ENCODE measurements at regions not wholly inside any gene's neighbourhood (a gene's known extent, or its start where the extent isn't known, plus 50 kb on each side); places are given as distances from the start of the nearest gene placed in this dataset.

DNA sequence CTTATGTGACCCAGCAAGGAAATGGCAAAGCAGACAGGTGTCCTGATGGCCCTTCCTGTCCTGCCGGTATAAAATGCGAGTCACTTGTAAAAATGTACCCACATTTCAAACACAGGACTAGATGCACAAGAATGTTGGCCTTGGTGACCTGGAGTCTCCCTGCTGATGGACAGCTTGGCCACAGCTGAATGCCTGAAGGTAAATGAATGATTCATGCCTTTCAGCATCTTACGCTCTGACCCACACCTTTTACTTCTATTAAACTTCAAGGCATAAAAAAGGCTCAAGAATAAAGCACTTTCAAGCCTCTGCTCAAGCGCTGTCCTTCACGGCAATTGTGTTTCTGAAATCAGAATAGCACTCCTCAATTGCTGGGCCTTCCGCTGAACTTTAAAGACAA lies 228.0 kb upstream of the SLCO3A1 start (continued):
- TF ChIP-seq, protein P1, sequence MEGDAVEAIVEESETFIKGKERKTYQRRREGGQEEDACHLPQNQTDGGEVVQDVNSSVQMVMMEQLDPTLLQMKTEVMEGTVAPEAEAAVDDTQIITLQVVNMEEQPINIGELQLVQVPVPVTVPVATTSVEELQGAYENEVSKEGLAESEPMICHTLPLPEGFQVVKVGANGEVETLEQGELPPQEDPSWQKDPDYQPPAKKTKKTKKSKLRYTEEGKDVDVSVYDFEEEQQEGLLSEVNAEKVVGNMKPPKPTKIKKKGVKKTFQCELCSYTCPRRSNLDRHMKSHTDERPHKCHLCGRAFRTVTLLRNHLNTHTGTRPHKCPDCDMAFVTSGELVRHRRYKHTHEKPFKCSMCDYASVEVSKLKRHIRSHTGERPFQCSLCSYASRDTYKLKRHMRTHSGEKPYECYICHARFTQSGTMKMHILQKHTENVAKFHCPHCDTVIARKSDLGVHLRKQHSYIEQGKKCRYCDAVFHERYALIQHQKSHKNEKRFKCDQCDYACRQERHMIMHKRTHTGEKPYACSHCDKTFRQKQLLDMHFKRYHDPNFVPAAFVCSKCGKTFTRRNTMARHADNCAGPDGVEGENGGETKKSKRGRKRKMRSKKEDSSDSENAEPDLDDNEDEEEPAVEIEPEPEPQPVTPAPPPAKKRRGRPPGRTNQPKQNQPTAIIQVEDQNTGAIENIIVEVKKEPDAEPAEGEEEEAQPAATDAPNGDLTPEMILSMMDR (IDR thresholded peaks at IDR 0.05 in 2 of 3, conservative IDR thresholded peaks at IDR 0.05 in 1 of 3; ENCODE audit: insufficient read depth in 2 of 3, low read depth in 1 of 3, low read length in 3 of 3) = no peak
- TF ChIP-seq SIN3B (IDR thresholded peaks at IDR 0.05; ENCODE audit: low read depth) = no peak

DNA sequence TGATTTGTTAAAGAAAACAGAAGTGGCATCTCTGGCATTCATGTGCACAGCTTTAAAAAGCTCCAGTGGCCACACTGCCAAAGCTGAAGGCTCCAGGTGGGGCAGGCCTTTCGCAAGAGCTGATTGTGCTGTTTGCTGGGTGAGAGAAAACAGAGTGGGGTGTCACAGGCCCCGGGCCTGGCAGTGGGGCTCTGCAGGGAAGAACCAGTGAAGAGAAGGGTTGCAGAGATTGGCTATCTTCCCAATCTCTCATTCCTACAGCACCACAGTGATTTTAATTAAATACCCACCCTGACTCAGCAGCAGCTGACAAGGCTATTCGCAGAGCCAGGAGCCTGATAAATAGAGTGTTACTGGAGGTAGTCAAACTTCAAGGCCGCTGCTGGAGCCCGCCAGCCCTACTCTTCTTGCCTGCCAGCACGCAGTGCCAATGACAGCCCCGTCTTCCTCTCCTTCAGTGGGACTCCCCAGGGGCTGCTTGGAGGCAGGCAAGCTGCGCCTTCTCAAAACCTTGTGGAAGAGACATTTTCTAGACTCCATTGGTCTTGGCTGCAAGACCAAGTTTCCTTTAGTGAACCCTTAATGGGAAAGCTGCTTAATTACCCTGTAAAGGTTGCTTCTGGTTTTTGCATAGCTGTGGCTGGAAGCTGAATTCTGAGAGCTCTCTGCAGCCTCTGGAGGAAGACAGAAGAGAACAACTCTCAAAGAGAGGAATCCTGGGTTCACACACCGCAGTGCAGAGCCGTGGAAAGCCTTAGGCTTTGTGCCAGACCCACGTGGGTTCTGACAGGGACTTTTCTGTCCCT lies 225.8 kb upstream of the SLCO3A1 start:
- no peak for DNase-seq (ENCODE audit: extremely low read depth in 1 of 4, low spot score in 3 of 4)
- TF ChIP-seq BACH1 (tag; IDR thresholded peaks at IDR 0.05) (no peak), POLR3A (IDR thresholded peaks at IDR 0.05; ENCODE audit: borderline replicate concordance, extremely low read depth, insufficient read depth, insufficient read length) (no peak), ZNF212 (CRISPR knock-in tag; IDR thresholded peaks at IDR 0.05) (no peak), RBM17 (IDR thresholded peaks at IDR 0.05; ENCODE audit: borderline replicate concordance, low read depth, low read length) (no peak)
- TF ChIP-seq, protein P2, sequence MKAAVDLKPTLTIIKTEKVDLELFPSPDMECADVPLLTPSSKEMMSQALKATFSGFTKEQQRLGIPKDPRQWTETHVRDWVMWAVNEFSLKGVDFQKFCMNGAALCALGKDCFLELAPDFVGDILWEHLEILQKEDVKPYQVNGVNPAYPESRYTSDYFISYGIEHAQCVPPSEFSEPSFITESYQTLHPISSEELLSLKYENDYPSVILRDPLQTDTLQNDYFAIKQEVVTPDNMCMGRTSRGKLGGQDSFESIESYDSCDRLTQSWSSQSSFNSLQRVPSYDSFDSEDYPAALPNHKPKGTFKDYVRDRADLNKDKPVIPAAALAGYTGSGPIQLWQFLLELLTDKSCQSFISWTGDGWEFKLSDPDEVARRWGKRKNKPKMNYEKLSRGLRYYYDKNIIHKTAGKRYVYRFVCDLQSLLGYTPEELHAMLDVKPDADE (conservative IDR thresholded peaks at IDR 0.05; ENCODE audit: control insufficient read depth, low read depth, low read length) = no peak
- TF ChIP-seq, protein P3, sequence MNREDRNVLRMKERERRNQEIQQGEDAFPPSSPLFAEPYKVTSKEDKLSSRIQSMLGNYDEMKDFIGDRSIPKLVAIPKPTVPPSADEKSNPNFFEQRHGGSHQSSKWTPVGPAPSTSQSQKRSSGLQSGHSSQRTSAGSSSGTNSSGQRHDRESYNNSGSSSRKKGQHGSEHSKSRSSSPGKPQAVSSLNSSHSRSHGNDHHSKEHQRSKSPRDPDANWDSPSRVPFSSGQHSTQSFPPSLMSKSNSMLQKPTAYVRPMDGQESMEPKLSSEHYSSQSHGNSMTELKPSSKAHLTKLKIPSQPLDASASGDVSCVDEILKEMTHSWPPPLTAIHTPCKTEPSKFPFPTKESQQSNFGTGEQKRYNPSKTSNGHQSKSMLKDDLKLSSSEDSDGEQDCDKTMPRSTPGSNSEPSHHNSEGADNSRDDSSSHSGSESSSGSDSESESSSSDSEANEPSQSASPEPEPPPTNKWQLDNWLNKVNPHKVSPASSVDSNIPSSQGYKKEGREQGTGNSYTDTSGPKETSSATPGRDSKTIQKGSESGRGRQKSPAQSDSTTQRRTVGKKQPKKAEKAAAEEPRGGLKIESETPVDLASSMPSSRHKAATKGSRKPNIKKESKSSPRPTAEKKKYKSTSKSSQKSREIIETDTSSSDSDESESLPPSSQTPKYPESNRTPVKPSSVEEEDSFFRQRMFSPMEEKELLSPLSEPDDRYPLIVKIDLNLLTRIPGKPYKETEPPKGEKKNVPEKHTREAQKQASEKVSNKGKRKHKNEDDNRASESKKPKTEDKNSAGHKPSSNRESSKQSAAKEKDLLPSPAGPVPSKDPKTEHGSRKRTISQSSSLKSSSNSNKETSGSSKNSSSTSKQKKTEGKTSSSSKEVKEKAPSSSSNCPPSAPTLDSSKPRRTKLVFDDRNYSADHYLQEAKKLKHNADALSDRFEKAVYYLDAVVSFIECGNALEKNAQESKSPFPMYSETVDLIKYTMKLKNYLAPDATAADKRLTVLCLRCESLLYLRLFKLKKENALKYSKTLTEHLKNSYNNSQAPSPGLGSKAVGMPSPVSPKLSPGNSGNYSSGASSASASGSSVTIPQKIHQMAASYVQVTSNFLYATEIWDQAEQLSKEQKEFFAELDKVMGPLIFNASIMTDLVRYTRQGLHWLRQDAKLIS (CRISPR knock-in tag; IDR thresholded peaks at IDR 0.05) = no peak

More for the DNA sequence above, 225.8 kb upstream of the SLCO3A1 start:
- BruUV-seq (replicated peaks) = no TSS peak
- H3K36me3 ChIP-seq (ENCODE audit: control insufficient read depth, insufficient read depth, low read length) = no peaks in the 10 kb centered on the region
- WGBS (ENCODE audit: insufficient coverage, low coverage, missing lambda C conversion rate) = 0% methylated on average over 11 of the region's 11 CpGs
- no peaks in the 10 kb centered on the region for H3K79me2 ChIP-seq (ENCODE audit: control insufficient read depth, insufficient read depth, low read length)
- FAIRE-seq = no peak
- H3K9ac ChIP-seq (ENCODE audit: insufficient read depth in 1 of 2, low read depth in 2 of 2, low read length in 2 of 2) = no peak overlapping the region
- H3K27ac ChIP-seq (ENCODE audit: extremely low read depth, low read depth, low read length) = no peak overlapping the region
- in situ Hi-C loops (cut with MboI) (no loop called here), intact Hi-C loops (cut with micrococcal nuclease) (no loop called here)
- H3K4me3 ChIP-seq = no peak overlapping the region
- H4K20me1 ChIP-seq (replicated peaks; ENCODE audit: control insufficient read depth, insufficient read depth, low read length) = no peaks in the 10 kb centered on the region
- no peak for ATAC-seq
- peaks cover 0 to 22% of the 10 kb centered on the region in 2 experiments; a peak in 3 of 5 replicates for H3K27me3 ChIP-seq (ENCODE audit: control insufficient read depth in 2 of 2, insufficient read depth in 2 of 2, low read length in 2 of 2)
- no peaks in the 10 kb centered on the region for H3K9me1 ChIP-seq (ENCODE audit: control insufficient read depth, insufficient read depth, low read length)
- ChIA-PET POLR2A (interaction anchor here (0.7 kb wide), 1 partner anchor 453 kb away, joined by 3 read pairs; no protein-coding TSS in a partner anchor), CTCF (ENCODE audit: low intra/inter-chr PET ratio) (no interaction called here)
- no peaks in the 10 kb centered on the region for H3K9me3 ChIP-seq (replicated peaks; ENCODE audit: control insufficient read depth, insufficient read depth, low read depth, low read length)
- H3K4me1 ChIP-seq (replicated peaks in 1 of 2; ENCODE audit: control insufficient read depth in 2 of 2, insufficient read depth in 2 of 2, low read length in 2 of 2) = no peaks in the 10 kb centered on the region
- no peak overlapping the region for H3K4me2 ChIP-seq (ENCODE audit: insufficient read depth, low read length)
- H2AFZ ChIP-seq (ENCODE audit: low read depth, low read length) = no peak overlapping the region
